Panc1 (cell line): ENCODE measurements at regions not wholly inside any gene's neighbourhood (a gene's known extent, or its start where the extent isn't known, plus 50 kb on each side); places are given as distances from the start of the nearest gene placed in this dataset.

Source experiments
- ATAC-seq: fragments of 200-7000 bp; cut with Tn5 transposase; 2 replicates; pipeline ENCODE4 v1.9.1; 2020; ENCODE audit warnings: mild to moderate bottlenecking, moderate library complexity
- BruUV-seq: library from RNA; stranded (reverse); fragments of 400-500 nt; replicated peaks from 2 replicates; lab custom pipeline; 2021; lab: Mats Ljungman, UMichigan
- CTCF ChIA-PET: fragments of 300-600 bp; sonication (Branson Sonifier 250); formaldehyde crosslinking; loops from one replicate; lab custom pipeline; 2022; ENCODE audit warnings: antibody characterized with exemption; lab: Charles Lee
- POLR2A ChIA-PET: fragments of 300-600 bp; sonication (Branson Sonifier 250); formaldehyde crosslinking; loops from one replicate; lab custom pipeline; 2022; ENCODE audit warnings: antibody characterized with exemption; lab: Charles Lee
- DNase-seq: peaks from one replicate; pipeline ENCODE4 v3.0.0-alpha.2; 2010; ENCODE audit warnings: low read depth, low spot score
- H3K27ac ChIP-seq: 2 replicates; pipeline ENCODE4 v1.5.1; 2011; ENCODE audit warnings: mild to moderate bottlenecking, low read length, inconsistent platforms
- H3K27me3 ChIP-seq: fragments of 200-500 bp; sonication (Bioruptor generic); 2 replicates; pipeline ENCODE4 v1.6.0; 2014; ENCODE audit warnings: low read length, inconsistent platforms; ENCODE audit not compliant: control insufficient read depth, insufficient read depth
- H3K36me3 ChIP-seq: fragments of 200-500 bp; sonication (Bioruptor generic); 2 replicates; pipeline ENCODE4 v1.5.1; 2014; ENCODE audit warnings: inconsistent platforms, mild to moderate bottlenecking, low read length, moderate library complexity; ENCODE audit not compliant: control insufficient read depth, insufficient read depth
- H3K4me1 ChIP-seq: 2 replicates; pipeline ENCODE4 v1.5.1; 2011; ENCODE audit warnings: inconsistent platforms, mild to moderate bottlenecking, low read length, moderate library complexity; ENCODE audit not compliant: control insufficient read depth, insufficient read depth
- H3K4me3 ChIP-seq, 2 experiments: 2 replicates each; pipeline ENCODE4 v1.5.1; 2011 to 2012; ENCODE audit warnings: low read depth in 2 of 2, low read length in 2 of 2, mild to moderate bottlenecking in 2 of 2, inconsistent platforms in 1 of 2, moderate library complexity in 1 of 2
- H3K9me3 ChIP-seq: fragments of 200-500 bp; sonication (Bioruptor generic); 2 replicates; pipeline ENCODE4 v1.5.1; 2014; ENCODE audit warnings: low read depth, mild to moderate bottlenecking, inconsistent platforms, low read length, moderate library complexity; ENCODE audit not compliant: control insufficient read depth, insufficient read depth
- TCF7L2 ChIP-seq: IDR thresholded peaks from 2 replicates; pipeline ENCODE4 v1.6.1; 2011; ENCODE audit warnings: mild to moderate bottlenecking, low read depth, low read length, inconsistent platforms
- in situ Hi-C: cut with HindIII; loops from 2 replicates; pipeline ENCODE4 v1.10.0; 2016; ENCODE audit warnings: low sequenced_read_pairs, low pct_unique_long_range_greater_than_20kb
- intact Hi-C: fragments of 100-400 bp; cut with micrococcal nuclease; formaldehyde crosslinking; loops from one replicate; pipeline ENCODE4 v1.10.0; 2022; ENCODE audit not compliant: unreplicated experiment
- TF ChIP-seq, protein P1 (sequence below): fragments of 450-650 bp; IDR thresholded peaks from 2 replicates; pipeline ENCODE4 v1.5.1; 2017; ENCODE audit warnings: mild to moderate bottlenecking
- TF ChIP-seq, protein P2 (sequence below), 2 experiments: IDR thresholded peaks; 2 replicates each; pipeline ENCODE4 v1.6.1; 2011 to 2012; ENCODE audit warnings: low read depth in 2 of 2, control low read depth in 1 of 2, low read length in 1 of 2, mild to moderate bottlenecking in 1 of 2, moderate library complexity in 1 of 2; ENCODE audit not compliant: insufficient read depth in 1 of 2

DNA sequence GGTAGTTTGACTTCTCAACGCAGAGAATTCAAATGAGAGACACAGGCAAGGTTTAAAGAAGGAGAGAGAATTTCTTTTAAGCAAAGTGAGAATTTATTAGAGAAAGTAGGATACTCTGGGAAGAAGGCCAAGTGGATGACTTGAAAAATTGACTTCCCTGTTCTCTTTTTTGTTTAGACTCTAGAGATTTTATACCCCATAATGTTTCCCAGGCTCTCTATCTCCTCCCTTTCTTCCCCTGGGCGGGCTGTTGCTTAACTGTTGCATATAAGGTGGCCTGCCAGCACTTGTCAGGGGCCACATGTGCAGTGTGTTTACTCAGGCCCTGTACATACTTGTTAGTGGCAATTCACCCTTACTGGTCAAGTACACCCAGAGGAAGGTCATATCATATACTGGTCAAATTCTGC, 403.7 kb downstream of the SLC6A15 start:
- Histone ChIP-seq H3K4me3 (no peak overlapping the region), H3K27ac (no peak overlapping the region), H3K27me3 (no peaks in the 10 kb centered on the region), H3K9me3 (no peaks in the 10 kb centered on the region), H3K36me3 (no peaks in the 10 kb centered on the region), H3K4me1 (no peaks in the 10 kb centered on the region)
- no peak for DNase-seq
- ChIA-PET POLR2A (no interaction called here), CTCF (interaction anchor here (0.5 kb wide), 1 partner anchor 1755 kb away, joined by 7 read pairs; no protein-coding TSS in a partner anchor)
- BruUV-seq: no TSS peak
- intact Hi-C loops: loop anchor here (10.0 kb wide), 2 partner anchors 336 to 1824 kb away; partner anchors contain the start of gene TMTC2
- TF ChIP-seq, protein P1, sequence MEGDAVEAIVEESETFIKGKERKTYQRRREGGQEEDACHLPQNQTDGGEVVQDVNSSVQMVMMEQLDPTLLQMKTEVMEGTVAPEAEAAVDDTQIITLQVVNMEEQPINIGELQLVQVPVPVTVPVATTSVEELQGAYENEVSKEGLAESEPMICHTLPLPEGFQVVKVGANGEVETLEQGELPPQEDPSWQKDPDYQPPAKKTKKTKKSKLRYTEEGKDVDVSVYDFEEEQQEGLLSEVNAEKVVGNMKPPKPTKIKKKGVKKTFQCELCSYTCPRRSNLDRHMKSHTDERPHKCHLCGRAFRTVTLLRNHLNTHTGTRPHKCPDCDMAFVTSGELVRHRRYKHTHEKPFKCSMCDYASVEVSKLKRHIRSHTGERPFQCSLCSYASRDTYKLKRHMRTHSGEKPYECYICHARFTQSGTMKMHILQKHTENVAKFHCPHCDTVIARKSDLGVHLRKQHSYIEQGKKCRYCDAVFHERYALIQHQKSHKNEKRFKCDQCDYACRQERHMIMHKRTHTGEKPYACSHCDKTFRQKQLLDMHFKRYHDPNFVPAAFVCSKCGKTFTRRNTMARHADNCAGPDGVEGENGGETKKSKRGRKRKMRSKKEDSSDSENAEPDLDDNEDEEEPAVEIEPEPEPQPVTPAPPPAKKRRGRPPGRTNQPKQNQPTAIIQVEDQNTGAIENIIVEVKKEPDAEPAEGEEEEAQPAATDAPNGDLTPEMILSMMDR: peak; percentile 11; the same call in 1 of the 2 replicates
- TF ChIP-seq TCF7L2: no peak
- TF ChIP-seq, protein P2, sequence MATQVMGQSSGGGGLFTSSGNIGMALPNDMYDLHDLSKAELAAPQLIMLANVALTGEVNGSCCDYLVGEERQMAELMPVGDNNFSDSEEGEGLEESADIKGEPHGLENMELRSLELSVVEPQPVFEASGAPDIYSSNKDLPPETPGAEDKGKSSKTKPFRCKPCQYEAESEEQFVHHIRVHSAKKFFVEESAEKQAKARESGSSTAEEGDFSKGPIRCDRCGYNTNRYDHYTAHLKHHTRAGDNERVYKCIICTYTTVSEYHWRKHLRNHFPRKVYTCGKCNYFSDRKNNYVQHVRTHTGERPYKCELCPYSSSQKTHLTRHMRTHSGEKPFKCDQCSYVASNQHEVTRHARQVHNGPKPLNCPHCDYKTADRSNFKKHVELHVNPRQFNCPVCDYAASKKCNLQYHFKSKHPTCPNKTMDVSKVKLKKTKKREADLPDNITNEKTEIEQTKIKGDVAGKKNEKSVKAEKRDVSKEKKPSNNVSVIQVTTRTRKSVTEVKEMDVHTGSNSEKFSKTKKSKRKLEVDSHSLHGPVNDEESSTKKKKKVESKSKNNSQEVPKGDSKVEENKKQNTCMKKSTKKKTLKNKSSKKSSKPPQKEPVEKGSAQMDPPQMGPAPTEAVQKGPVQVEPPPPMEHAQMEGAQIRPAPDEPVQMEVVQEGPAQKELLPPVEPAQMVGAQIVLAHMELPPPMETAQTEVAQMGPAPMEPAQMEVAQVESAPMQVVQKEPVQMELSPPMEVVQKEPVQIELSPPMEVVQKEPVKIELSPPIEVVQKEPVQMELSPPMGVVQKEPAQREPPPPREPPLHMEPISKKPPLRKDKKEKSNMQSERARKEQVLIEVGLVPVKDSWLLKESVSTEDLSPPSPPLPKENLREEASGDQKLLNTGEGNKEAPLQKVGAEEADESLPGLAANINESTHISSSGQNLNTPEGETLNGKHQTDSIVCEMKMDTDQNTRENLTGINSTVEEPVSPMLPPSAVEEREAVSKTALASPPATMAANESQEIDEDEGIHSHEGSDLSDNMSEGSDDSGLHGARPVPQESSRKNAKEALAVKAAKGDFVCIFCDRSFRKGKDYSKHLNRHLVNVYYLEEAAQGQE (IDR thresholded peaks at IDR 0.05; ENCODE audit: insufficient read depth in 1 of 2, low read depth in 2 of 2, low read length in 1 of 2): no peak
- in situ Hi-C loops: no loop called here
- no peak for ATAC-seq

DNA sequence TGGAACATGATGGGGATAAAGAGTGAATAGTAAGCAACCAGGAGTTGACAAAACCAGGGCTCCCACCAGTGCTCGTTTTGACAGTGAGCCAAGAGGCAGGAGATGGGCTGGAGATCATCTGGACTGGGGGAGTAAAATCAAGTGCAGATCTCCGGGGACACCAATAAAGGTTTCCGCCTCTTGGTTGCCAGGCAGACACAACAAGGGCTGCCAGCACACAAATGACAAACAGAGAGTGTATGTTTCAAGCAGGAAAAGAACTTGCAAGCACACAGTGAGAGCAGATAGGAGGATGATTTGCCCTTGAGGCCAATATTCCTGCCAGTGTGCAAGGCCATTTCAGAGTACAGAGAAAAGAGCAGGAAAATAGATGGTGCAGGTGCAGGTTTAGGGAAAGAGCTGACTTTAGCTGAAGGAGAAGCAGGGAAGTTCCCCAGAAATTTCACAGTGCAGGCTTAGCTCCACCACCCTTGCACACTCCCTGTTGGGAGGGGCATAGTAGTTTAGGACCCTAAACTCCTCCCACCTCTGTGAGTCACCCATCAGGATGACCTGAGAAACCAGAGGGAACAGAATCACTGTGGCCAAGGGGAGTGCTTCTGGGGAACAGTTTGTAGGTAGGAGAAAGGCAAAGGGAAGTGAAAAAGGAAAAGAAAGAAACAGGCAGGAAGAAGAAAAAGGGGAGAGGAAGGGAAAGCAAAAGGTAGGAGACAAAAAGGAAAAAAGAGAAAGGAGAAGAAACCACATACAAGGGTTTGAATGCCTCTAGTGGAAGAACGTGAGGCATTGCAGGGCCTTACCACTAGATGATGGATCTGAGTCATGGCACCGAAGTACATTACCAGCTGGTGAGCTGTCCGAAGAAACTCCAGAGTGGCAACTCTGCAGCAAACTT, 404.4 kb downstream of the SLC6A15 start:
- Histone ChIP-seq H3K27ac (no peak overlapping the region), H3K4me3 (no peak overlapping the region), H3K9me3 (no peaks in the 10 kb centered on the region), H3K4me1 (no peaks in the 10 kb centered on the region), H3K27me3 (no peaks in the 10 kb centered on the region), H3K36me3 (no peaks in the 10 kb centered on the region)
- CTCF ChIA-PET: interaction anchor here (0.5 kb wide), 1 partner anchor 1755 kb away, joined by 7 read pairs; no protein-coding TSS in a partner anchor
- ATAC-seq (peak; percentile 66; the same call in 1 of the 2 replicates), DNase-seq (no peak)
- no TSS peak for BruUV-seq
- in situ Hi-C loops (no loop called here), intact Hi-C loops (loop anchor here (10.0 kb wide), 2 partner anchors 337 to 1823 kb away; partner anchors contain the start of gene TMTC2)
- POLR2A ChIA-PET: no interaction called here
- TF ChIP-seq, protein P1: peak; percentile 33
- no peak for TF ChIP-seq TCF7L2
